GM13976 (cell line): ENCODE measurements at regions not wholly inside any gene's neighbourhood (a gene's known extent, or its start where the extent isn't known, plus 50 kb on each side); places are given as distances from the start of the nearest gene placed in this dataset.

Source experiments
- DNase-seq: peaks from one replicate; pipeline ENCODE4 v3.0.0; 2012; ENCODE audit warnings: low spot score
- in situ Hi-C: fragments of 300-500 bp; cut with MboI; formaldehyde crosslinking; loops from one replicate; pipeline ENCODE4 v1.12.0; 2022; ENCODE audit warnings: low sequenced_read_pairs, mixed read lengths, inconsistent platforms; ENCODE audit not compliant: unreplicated experiment
- TF ChIP-seq, protein P1 (sequence below): IDR thresholded peaks from 2 replicates; pipeline ENCODE4 v1.5.1; 2012; ENCODE audit warnings: borderline replicate concordance, mild to moderate bottlenecking; ENCODE audit not compliant: insufficient read depth; ENCODE audit errors: extremely low read depth, missing control alignments, control extremely low read depth

- TF ChIP-seq, protein P1, sequence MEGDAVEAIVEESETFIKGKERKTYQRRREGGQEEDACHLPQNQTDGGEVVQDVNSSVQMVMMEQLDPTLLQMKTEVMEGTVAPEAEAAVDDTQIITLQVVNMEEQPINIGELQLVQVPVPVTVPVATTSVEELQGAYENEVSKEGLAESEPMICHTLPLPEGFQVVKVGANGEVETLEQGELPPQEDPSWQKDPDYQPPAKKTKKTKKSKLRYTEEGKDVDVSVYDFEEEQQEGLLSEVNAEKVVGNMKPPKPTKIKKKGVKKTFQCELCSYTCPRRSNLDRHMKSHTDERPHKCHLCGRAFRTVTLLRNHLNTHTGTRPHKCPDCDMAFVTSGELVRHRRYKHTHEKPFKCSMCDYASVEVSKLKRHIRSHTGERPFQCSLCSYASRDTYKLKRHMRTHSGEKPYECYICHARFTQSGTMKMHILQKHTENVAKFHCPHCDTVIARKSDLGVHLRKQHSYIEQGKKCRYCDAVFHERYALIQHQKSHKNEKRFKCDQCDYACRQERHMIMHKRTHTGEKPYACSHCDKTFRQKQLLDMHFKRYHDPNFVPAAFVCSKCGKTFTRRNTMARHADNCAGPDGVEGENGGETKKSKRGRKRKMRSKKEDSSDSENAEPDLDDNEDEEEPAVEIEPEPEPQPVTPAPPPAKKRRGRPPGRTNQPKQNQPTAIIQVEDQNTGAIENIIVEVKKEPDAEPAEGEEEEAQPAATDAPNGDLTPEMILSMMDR: no peak
- in situ Hi-C loops: no loop called here
- no peak for DNase-seq
These were observed 130.4 kb upstream of the MIR17HG start for GRCh38 chr13:91216928-91217700.

DNA sequence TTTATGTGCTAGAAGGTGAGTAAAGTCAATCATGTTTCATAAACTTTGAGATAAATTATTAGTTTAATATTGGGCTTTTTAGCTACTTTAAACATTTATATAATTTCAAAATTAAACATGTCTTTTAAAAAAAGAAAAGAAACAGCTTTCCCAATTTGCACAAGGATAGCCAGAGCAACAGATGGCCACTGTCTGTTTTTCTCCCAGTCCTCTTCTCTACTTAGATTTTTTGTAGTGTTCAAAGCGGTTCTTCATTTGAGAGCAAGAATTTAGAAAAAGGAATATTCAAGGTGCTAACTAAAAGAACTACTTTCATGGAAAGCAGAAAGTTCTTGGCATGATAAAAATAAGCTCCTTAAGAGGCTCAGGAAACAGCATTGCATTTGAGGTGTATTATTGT lies 128.3 kb upstream of the MIR17HG start:
- no peak for DNase-seq
- TF ChIP-seq, protein P1: no peak
- in situ Hi-C loops: no loop called here

DNA sequence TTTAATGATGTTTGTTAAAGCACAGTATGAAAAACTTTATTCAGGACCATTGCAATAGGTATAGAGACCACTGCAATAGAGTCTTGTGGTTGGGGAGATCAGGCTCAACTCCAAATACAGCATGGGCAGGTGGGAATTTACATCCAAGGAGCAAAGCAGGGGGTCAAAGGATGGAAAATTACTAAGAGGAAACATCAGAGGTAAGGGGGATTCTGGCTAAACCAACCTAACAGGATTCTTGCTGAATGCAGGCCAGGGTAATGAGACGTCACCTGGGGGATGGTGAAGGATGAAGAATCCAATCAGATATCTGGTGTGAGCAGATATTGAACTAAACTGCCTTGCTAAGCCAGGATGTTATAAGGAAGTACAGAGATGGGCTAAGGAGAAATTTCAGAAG lies 126.6 kb upstream of the MIR17HG start:
- in situ Hi-C loops: no loop called here
- TF ChIP-seq, protein P1: no peak
- no peak for DNase-seq

DNA sequence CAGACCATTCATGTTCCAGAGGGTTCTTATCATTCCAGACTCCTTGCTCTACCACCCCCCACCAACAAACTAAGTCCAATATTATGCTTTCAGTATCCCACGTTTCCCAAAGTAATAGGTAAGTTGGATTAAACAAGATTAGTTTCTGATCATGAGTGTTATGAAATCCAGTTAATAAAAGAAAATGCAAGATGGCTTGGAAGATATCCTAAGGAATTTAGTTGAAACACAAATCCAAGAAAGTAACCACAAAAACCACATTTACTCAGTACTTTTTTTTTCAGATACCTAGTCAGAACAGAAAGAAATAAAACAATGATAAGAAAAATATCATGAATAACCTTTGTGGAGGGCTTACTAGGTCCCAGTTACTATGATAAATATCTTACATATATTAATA lies 119.4 kb upstream of the MIR17HG start:
- in situ Hi-C loops: no loop called here
- TF ChIP-seq, protein P1: no peak
- DNase-seq: no peak

GRCh38 chr13:91228940-91229339 lies 118.5 kb upstream of the MIR17HG start:
- DNase-seq: no peak
- in situ Hi-C loops: no loop called here
- TF ChIP-seq, protein P1: no peak

- in situ Hi-C loops: no loop called here
- TF ChIP-seq, protein P1: no peak
- DNase-seq: no peak
These were observed 114.8 kb upstream of the MIR17HG start for GRCh38 chr13:91232716-91233115.
